Kidney epithelial cell (primary cell): ENCODE measurements at regions not wholly inside any gene's neighbourhood (a gene's known extent, or its start where the extent isn't known, plus 50 kb on each side); places are given as distances from the start of the nearest gene placed in this dataset.

Experiments used
- DNase-seq: peaks from one replicate; pipeline ENCODE4 v3.0.0-alpha.2; 2010; ENCODE audit warnings: low read depth
- H3K27me3 ChIP-seq: 2 replicates; pipeline ENCODE4 v1.6.0; 2011; ENCODE audit warnings: low read length; ENCODE audit not compliant: control insufficient read depth, insufficient read depth
- H3K36me3 ChIP-seq: 2 replicates; pipeline ENCODE4 v1.5.1; 2011; ENCODE audit warnings: low read length; ENCODE audit not compliant: control insufficient read depth, insufficient read depth
- H3K4me3 ChIP-seq: 2 replicates; pipeline ENCODE4 v1.5.1; 2011; ENCODE audit warnings: low read depth, mild to moderate bottlenecking, control low read depth, low read length
- CTCF ChIP-seq: IDR thresholded peaks from 2 replicates; pipeline ENCODE4 v1.5.1; 2011; ENCODE audit warnings: mild to moderate bottlenecking, moderate library complexity, low read length, control low read depth, inconsistent platforms; ENCODE audit not compliant: insufficient read depth, poor library complexity, severe bottlenecking

GRCh38 chr9:118631956-118632355 is 737.3 kb downstream of the BRINP1 start:
- H3K4me3 ChIP-seq = no peak overlapping the region
- H3K36me3 ChIP-seq = no peaks in the 10 kb centered on the region
- TF ChIP-seq CTCF = no peak
- no peaks in the 10 kb centered on the region for H3K27me3 ChIP-seq
- DNase-seq = no peak

- H3K27me3 ChIP-seq = no peaks in the 10 kb centered on the region
- DNase-seq = no peak
- H3K4me3 ChIP-seq = no peak overlapping the region
- no peak for TF ChIP-seq CTCF
- no peaks in the 10 kb centered on the region for H3K36me3 ChIP-seq
Measured at GRCh38 chr9:118635416-118635815, 733.8 kb downstream of the BRINP1 start.

- no peaks in the 10 kb centered on the region for H3K27me3 ChIP-seq
- no peaks in the 10 kb centered on the region for H3K36me3 ChIP-seq
- TF ChIP-seq CTCF = no peak
- no peak overlapping the region for H3K4me3 ChIP-seq
- DNase-seq = no peak
Measured at GRCh38 chr9:118637681-118638080, 731.6 kb downstream of the BRINP1 start.

- TF ChIP-seq CTCF = no peak
- peak; percentile 9 for DNase-seq
- Histone ChIP-seq H3K4me3 (no peak overlapping the region), H3K27me3 (no peaks in the 10 kb centered on the region), H3K36me3 (no peaks in the 10 kb centered on the region)
Measured at GRCh38 chr9:118640836-118641560, 728.2 kb downstream of the BRINP1 start.

- Histone ChIP-seq H3K36me3 (no peaks in the 10 kb centered on the region), H3K27me3 (no peaks in the 10 kb centered on the region), H3K4me3 (no peak overlapping the region)
- no peak for TF ChIP-seq CTCF
- DNase-seq = peak; percentile 92
Measured at GRCh38 chr9:118643118-118643517, 726.1 kb downstream of the BRINP1 start.

- H3K36me3 ChIP-seq = no peaks in the 10 kb centered on the region
- H3K4me3 ChIP-seq = no peak overlapping the region
- peak; percentile 9 for DNase-seq
- no peaks in the 10 kb centered on the region for H3K27me3 ChIP-seq
- no peak for TF ChIP-seq CTCF
Measured at GRCh38 chr9:118644066-118644465, 725.2 kb downstream of the BRINP1 start.
